OCI-LY7 (cell line): ENCODE measurements at regions not wholly inside any gene's neighbourhood (a gene's known extent, or its start where the extent isn't known, plus 50 kb on each side); places are given as distances from the start of the nearest gene placed in this dataset.

Experiments used
- EZH2phosphoT487 ChIP-seq: fragments of 200-600 bp; sonication (generic); IDR thresholded peaks from 2 replicates; pipeline ENCODE4 v1.6.1; 2018; ENCODE audit warnings: low read depth, borderline replicate concordance, mild to moderate bottlenecking, mixed run types, antibody characterized with exemption, low read length, moderate library complexity, mixed read lengths
- TF ChIP-seq, protein P1 (sequence below): fragments of 200-600 bp; sonication (generic); conservative IDR thresholded peaks from 2 replicates; pipeline ENCODE4 v1.5.1; 2014; ENCODE audit warnings: mild to moderate bottlenecking, antibody characterized with exemption, low read length, moderate library complexity, mixed read lengths

DNA sequence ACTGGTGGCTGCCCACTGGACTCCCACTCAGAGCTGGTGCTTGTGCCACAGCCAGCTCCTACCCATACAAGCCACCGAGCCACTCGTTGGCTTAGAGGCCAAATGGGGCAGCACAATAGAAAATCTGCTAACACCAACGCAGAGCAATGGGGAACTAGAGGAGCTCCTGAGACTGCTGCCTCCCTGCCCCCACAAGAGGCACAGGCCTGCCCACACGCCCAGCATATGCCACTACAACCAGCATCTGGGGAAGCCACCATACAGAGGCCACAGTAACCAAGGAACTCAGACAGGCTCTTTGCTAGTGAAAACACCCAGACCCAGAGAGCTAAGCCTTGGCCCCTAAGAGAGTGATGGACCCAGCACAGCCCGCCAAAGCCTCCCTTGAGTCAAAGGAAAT is 231.2 kb upstream of the RAB6C start:
- TF ChIP-seq, protein P1, sequence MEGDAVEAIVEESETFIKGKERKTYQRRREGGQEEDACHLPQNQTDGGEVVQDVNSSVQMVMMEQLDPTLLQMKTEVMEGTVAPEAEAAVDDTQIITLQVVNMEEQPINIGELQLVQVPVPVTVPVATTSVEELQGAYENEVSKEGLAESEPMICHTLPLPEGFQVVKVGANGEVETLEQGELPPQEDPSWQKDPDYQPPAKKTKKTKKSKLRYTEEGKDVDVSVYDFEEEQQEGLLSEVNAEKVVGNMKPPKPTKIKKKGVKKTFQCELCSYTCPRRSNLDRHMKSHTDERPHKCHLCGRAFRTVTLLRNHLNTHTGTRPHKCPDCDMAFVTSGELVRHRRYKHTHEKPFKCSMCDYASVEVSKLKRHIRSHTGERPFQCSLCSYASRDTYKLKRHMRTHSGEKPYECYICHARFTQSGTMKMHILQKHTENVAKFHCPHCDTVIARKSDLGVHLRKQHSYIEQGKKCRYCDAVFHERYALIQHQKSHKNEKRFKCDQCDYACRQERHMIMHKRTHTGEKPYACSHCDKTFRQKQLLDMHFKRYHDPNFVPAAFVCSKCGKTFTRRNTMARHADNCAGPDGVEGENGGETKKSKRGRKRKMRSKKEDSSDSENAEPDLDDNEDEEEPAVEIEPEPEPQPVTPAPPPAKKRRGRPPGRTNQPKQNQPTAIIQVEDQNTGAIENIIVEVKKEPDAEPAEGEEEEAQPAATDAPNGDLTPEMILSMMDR = no peak
- no peak for TF ChIP-seq EZH2phosphoT487
